ENCODE measurements at regions not wholly inside any gene's neighbourhood (a gene's known extent, or its start where the extent isn't known, plus 50 kb on each side); places are given as distances from the start of the nearest gene placed in this dataset.

GRCh38 chr11:70857894-70858293 is 394.5 kb downstream of the SHANK2 start:
- Histone ChIP-seq H2BK12ac (ENCODE audit: insufficient read length, low read depth, low read length) (no peak overlapping the region), H3K4me2 (ENCODE audit: insufficient read depth, insufficient read length, low read length) (no peak overlapping the region), H2BK120ac (ENCODE audit: low read depth, low read length, poor library complexity, severe bottlenecking) (no peak overlapping the region), H2BK15ac (ENCODE audit: low read depth, low read length) (no peak overlapping the region), H4K91ac (ENCODE audit: insufficient read length, low read depth, low read length) (no peak overlapping the region), H2AFZ (ENCODE audit: low read length) (no peak overlapping the region), H3K18ac (ENCODE audit: insufficient read length, low read depth, low read length) (no peak overlapping the region), H3K9me3 (ENCODE audit: control insufficient read depth, low read depth, low read length) (no peaks in the 10 kb centered on the region), H2BK5ac (ENCODE audit: insufficient read length, low read length) (no peak overlapping the region), H3K56ac (ENCODE audit: insufficient read length, low read depth, low read length) (no peak overlapping the region), H3K79me1 (ENCODE audit: insufficient read depth, low read depth, low read length, poor library complexity, severe bottlenecking) (no peaks in the 10 kb centered on the region), H2BK20ac (ENCODE audit: low read depth, low read length, poor library complexity, severe bottlenecking) (no peak overlapping the region), H4K20me1 (ENCODE audit: control insufficient read depth, insufficient read depth, insufficient read length) (no peaks in the 10 kb centered on the region), H3K9ac (ENCODE audit: extremely low read depth, insufficient read length, low read length) (no peak overlapping the region), H4K8ac (replicated peaks; ENCODE audit: insufficient read length, low read depth, low read length) (no peak overlapping the region), H4K5ac (ENCODE audit: insufficient read length, low read depth, low read length) (no peak overlapping the region), H2AK5ac (ENCODE audit: insufficient read length, low read length) (no peak overlapping the region), H3K27ac (ENCODE audit: insufficient read length, low read depth, low read length) (no peak overlapping the region), H3K4ac (ENCODE audit: low read depth, low read length) (no peak overlapping the region), H3K23ac (ENCODE audit: insufficient read length, low read depth, low read length) (no peak overlapping the region), H3K4me1 (ENCODE audit: insufficient read depth, low read length) (no peaks in the 10 kb centered on the region), H3K23me2 (ENCODE audit: insufficient read length, low read depth, low read length, poor library complexity, severe bottlenecking) (no peaks in the 10 kb centered on the region), H3K27me3 (ENCODE audit: insufficient read depth, low read length) (no peaks in the 10 kb centered on the region), H3K79me2 (ENCODE audit: insufficient read depth, low read length) (no peaks in the 10 kb centered on the region), H3K14ac (ENCODE audit: insufficient read depth, low read length) (no peak overlapping the region), H3T11ph (ENCODE audit: low read length) (no peak overlapping the region)
- no peaks in the 10 kb centered on the region; a peak in 2 of 7 replicates for H3K36me3 Mint-ChIP-seq (ENCODE audit: insufficient read depth in 1 of 3, low read depth in 3 of 3)
- TF ChIP-seq CTCF (conservative IDR thresholded peaks at IDR 0.05) = no peak
- H3K27ac Mint-ChIP-seq = no peak overlapping the region
- no peak for DNase-seq
- WGBS (ENCODE audit: extremely low coverage, insufficient read length, low lambda C conversion rate) = no CpG with 5 or more reads among the region's 3 CpGs
- peaks cover 9 to 23% of the 10 kb centered on the region in 2 experiments for H3K4me1 Mint-ChIP-seq
- no peak overlapping the region for H3K4me3 Mint-ChIP-seq
- H3K27me3 Mint-ChIP-seq (ENCODE audit: low read depth) = no peaks in the 10 kb centered on the region
- H3K9me3 Mint-ChIP-seq = no peaks in the 10 kb centered on the region; a peak in 1 of 5 replicates
